HG02973 (cell line): ENCODE measurements at regions not wholly inside any gene's neighbourhood (a gene's known extent, or its start where the extent isn't known, plus 50 kb on each side); places are given as distances from the start of the nearest gene placed in this dataset.
A peak's percentile ranks its signal among the peaks of the same experiment; 100 is the strongest.
"Not testable (repeated sequence)": the region's sequence is repeated elsewhere in the genome, so short reads cannot be mapped to it uniquely, and the experiment has no call there.

ENCODE experiments used
- ATAC-seq: cut with Tn5 transposase; IDR thresholded peaks from one replicate; pipeline ENCODE4 v1.9.1; 2021; ENCODE audit warnings: moderate library complexity; ENCODE audit not compliant: unreplicated experiment

DNA sequence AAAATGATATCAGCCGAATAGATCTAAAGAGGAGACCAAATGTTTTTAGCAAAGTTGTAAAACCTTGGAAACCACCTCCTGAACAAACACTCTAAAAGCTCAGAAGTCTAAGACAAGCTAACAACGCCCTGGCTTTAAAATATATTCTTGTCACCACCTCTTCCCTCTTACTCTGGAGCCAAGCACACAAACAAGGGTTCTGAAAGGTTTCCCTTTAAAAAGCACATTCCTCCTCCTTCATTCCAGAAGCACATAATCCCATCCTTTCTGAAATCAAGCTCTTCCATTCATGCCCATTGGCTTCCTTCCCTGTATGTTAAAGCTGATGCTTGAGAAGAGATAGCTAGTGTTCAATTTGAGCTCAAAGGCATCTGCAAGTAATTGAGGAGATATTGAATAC lies 382.0 kb downstream of the LNPK start:
- no peak for ATAC-seq

DNA sequence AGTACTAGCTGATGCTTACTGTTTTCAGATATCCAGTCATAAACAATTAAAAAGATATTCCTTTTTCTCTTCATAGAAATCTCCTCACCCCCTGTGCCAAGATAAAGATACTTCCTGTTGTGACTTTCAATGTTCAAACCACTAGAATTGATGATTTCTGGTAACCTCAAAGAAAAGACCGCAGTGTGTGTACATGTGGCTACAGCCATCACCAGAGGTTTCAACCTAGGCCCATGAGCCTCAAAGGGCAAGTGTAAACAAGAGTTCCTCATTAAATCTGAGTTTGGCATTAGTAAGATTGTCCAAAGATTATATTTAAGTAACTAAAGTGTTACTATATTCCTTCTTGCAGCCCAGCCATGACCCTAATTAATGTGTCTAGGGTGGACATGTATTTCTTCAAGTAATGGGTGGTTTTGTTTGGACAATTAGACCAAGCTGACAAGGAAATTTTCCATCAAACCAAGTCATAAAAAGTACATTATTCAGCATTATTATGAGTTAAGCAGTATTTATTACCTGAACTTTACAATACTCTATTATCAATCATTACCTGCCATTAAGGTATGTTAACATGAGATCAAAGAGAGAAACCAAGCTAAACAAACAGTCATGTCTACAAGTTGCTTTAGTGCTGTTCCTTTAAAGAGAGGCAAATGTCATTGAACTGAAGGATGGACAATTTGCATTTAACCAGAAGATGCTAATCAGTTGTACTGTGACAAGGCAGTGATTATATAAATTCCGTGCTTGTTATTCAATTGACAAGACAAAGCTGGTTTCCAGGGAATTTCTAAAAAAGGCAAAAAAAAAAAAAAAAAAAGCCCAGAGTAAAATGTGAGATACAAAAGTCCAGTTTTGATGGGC lies 382.7 kb downstream of the LNPK start:
- no peak for ATAC-seq

GRCh38 chr2:175612280-175612679 lies 389.8 kb downstream of the LNPK start:
- ATAC-seq: no peak

- no peak for ATAC-seq
Observed at GRCh38 chr2:175606010-175606841, 395.8 kb downstream of the LNPK start.

GRCh38 chr2:175605640-175606009 lies 396.4 kb downstream of the LNPK start:
- ATAC-seq: no peak

DNA sequence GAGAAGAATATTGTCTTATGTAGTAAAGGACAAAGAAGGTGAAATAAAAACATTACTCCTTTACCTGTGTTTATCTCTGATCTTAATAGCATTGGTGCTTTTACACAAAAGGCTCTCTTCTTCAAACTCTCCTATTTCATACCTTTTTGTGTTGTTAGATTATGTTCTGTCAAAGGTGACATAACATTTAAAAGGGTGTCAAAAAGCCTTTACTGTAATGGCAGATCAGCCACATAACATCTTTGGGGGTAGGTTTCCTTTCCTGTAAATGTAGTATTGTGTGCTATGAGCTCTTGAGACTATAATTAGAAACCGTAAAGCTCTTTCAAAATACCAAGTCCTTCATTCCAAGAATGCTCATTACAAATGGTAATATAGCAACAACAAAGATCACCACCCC lies 400.1 kb downstream of the LNPK start:
- ATAC-seq: no peak

DNA sequence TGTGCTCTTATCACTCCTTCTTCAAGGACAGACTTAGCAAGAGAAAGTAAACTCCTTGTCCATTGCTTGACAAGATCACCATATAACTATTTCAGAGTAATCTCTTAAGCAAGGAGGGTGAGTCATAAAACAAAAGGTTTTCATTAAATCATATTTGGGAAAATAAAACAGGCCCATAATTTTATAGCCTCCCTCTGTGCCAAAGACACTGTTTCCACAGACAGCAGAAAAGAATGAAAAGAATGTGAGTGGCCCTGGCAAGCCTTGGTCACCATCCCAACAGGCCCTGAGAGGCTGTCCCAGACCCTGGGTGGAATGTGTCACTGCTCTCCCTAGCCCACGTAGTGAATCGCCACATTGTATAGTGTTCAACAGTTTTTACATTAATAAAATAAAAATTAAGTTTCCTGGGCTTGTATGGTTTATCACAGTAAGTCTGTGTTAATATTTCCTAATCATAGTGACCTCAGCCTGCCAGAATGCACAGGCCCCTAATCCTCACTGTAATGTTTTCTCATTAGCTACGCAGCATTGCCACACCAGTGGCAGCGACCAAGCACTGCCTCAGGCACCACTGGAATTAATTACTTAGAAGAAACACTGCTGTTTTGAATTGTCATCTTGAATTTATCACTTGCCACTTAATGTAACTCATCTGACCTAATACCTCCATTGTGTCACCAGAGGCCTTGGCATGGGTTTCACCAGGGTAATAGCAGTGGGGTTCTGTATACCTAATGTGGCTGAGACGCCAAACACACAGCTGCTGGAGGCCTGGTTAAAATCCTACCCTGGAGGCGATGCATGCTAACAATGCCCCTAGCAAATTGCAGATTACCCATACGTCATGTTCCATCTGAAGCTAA lies 401.9 kb downstream of the LNPK start:
- ATAC-seq: no peak

GRCh38 chr2:175597286-175597685 lies 404.8 kb downstream of the LNPK start:
- no peak for ATAC-seq

DNA sequence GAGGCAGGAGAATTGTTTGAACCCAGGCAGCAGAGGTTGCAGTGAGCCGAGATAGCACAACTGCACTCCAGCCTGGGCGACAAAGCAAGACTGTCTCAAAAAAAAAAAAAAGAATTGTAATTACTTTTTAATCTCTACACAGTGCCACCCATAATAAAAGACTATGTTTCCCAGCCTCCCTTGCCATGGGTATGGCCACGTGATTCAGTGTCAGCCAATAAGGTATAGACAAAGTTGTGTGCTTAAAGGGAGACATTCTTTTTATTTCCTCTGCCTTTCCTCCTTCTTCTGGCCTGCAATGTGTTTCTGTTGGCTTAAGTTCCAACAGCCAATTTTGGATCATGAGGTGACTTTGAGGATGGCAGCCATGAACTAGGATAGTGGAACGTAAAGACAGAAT lies 406.9 kb downstream of the LNPK start:
- ATAC-seq: no peak

DNA sequence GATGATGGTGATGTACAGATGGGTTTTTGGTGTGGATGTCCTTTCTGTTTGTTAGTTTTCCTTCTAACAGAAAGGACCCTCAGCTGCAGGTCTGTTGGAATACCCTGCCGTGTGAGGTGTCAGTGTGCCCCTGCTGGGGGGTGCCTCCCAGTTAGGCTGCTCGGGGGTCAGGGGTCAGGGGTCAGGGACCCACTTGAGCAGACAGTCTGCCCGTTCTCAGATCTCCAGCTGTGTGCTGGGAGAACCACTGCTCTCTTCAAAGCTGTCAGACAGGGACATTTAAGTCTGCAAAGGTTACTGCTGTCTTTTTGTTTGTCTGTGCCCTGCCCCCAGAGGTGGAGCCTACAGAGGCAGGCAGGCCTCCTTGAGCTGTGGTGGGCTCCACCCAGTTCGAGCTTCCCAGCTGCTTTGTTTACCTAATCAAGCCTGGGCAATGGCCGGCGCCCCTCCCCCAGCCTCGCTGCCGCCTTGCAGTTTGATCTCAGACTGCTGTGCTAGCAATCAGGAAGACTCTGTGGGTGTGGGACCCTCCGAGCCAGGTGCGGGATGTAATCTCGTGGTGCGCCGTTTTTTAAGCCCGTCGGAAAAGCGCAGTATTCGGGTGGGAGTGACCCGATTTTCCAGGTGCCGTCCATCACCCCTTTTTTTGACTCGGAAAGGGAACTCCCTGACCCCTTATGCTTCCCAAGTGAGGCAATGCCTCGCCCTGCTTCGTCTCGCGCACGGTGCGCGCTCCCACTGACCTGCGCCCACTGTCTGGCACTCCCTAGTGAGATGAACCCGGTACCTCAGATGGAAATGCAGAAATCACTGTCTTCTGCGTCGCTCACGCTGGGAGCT lies 408.2 kb downstream of the LNPK start:
- ATAC-seq: not testable (repeated sequence)

- ATAC-seq: not testable (repeated sequence)
Observed at GRCh38 chr2:175588213-175588612, 406.7 kb upstream of the ATP5MC3 start.

GRCh38 chr2:175585496-175585895 lies 404.0 kb upstream of the ATP5MC3 start:
- no peak for ATAC-seq

GRCh38 chr2:175580652-175581051 lies 399.1 kb upstream of the ATP5MC3 start:
- no peak for ATAC-seq

DNA sequence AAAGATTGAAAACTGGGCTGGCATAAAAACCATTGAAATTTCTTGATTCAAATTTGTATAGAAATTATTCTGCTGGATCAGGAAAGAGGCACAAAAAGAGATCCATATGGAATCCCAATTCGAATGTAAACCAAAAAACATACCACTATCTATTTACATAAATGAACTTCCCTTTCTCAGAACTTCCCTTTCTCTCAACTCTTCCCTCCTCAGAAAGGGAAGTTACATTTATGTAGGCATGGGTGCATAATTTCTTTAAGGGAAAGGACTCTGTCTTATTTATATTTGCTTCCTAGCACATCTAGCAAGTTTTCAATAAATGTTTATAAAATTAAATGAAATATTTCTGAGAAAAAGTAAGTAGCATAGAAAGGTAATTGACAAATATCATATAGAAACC lies 398.1 kb upstream of the ATP5MC3 start:
- no peak for ATAC-seq

DNA sequence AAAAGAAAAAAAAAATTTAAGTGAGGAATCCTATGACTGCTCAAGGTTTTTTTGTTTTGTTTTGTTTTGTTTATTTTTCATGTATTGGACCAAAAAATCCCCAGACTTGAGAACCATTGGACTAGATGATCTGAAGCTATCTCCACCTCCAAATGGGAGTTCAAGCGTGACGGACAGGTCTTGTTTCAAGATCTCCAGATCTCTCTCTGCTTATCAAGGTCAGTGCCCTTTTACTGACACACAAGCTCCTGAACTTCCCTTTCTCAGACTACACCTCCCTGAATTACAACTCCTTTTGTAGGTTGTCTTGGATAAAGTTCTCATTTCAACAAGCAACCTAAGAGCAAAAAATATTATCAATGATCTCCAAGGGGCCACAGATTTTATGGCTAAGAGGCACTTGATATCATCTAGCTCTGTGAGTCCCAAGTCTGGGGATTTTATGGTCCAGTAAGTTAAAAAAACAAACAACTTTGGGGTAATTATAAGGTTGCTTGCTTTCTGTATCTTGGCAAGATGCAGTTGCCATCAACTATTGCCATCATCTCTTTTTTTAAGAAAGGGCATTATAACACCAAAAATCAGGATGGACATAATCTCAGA lies 396.0 kb upstream of the ATP5MC3 start:
- no peak for ATAC-seq

- no peak for ATAC-seq
Observed at GRCh38 chr2:175576875-175577274, 395.4 kb upstream of the ATP5MC3 start.

- peak; percentile 16 for ATAC-seq
Observed at GRCh38 chr2:175576270-175576669, 394.8 kb upstream of the ATP5MC3 start.

DNA sequence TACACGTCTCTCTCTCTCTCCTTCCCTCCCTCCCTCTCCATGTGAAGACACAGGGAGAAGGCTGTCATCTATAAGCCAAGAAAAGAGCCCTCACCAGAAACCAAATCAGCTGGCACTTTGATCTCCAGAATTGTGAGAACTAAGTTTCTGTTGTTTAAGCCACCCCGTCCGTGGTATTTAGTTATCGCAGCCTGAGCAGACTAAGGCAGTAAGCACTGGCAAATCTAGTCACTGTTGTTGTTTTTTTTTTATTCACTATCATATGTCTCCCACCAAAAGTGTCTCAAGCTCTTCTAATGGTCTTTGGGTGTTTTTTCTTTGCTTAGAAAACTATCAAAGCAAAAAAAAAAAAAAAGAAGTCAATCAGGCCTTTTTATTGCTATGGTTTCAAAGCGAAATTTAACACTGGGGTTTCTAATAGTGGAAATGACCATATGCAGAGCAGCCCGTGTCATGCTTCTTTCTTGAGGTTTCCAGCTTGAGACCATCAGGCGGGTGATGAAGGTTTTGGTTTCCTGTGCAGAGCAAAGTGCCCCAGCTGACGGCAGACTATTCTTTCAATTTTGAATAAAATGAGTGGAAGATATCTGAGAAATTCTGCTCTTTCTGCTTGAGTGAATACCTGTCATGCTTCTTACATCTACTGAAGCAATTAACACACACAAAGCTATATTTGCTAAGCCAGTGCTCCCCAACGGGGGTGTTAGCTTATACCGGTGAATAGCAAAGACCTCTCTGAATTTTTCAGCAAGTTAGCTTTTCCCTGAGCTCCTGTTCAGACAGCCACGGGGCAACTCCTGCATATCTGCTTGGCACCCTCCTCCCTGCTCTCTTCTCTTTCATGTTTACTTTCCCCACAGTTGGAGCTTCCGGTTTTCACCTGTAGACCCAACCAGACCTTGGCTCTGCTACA lies 394.1 kb upstream of the ATP5MC3 start:
- peak; percentile 92 for ATAC-seq

DNA sequence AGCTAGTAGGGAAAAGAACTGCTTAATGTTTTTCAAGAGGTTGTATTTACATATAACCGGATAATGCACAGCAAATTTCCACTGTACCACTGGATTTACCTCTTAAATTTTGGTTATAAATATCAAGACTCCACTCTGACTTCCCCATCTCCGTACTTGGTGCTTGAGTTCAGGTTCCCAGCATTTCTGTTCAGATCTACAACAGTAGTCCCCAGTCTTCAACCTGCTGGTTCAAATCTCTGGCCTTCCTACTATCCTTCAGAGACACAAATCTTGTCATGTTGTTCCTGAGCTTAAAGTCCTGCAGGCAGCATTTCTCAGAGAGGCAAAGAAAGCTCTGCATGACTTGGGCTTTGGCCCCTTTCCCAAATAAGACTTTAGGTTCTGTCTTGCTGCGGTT lies 392.6 kb upstream of the ATP5MC3 start:
- no peak for ATAC-seq
